LNCAP (cell line): ENCODE measurements at regions not wholly inside any gene's neighbourhood (a gene's known extent, or its start where the extent isn't known, plus 50 kb on each side); places are given as distances from the start of the nearest gene placed in this dataset.

ENCODE experiments used
- CTCF ChIP-seq: fragments of 450-650 bp; IDR thresholded peaks from 2 replicates; pipeline ENCODE4 v1.5.1; 2017; ENCODE audit warnings: mild to moderate bottlenecking

- TF ChIP-seq CTCF = peak; percentile 75
These were observed 1560.4 kb downstream of the OTOL1 start for GRCh38 chr3:163056874-163057497.

GRCh38 chr3:163058031-163058854 is 1561.6 kb downstream of the OTOL1 start:
- TF ChIP-seq CTCF = no peak

- TF ChIP-seq CTCF = no peak
These were observed 1575.1 kb downstream of the OTOL1 start for GRCh38 chr3:163071713-163072112.
